GM23338 (cell line): ENCODE measurements at regions not wholly inside any gene's neighbourhood (a gene's known extent, or its start where the extent isn't known, plus 50 kb on each side); places are given as distances from the start of the nearest gene placed in this dataset.

Source experiments
- ATAC-seq: fragments of 200-7000 bp; cut with Tn5 transposase; 3 replicates; pipeline ENCODE4 v1.9.1; 2020
- DNase-seq: peaks from one replicate; pipeline ENCODE4 v3.0.0-alpha.2; 2015; ENCODE audit warnings: low spot score
- H2AFZ ChIP-seq: fragments of 200-600 bp; sonication (generic); 2 replicates; pipeline ENCODE4 v1.8.0; 2016; ENCODE audit warnings: antibody characterized with exemption, mild to moderate bottlenecking, moderate library complexity
- H3F3A ChIP-seq: fragments of 200-600 bp; sonication (generic); replicated peaks from 2 replicates; pipeline ENCODE4 v1.8.0; 2017; ENCODE audit warnings: antibody characterized with exemption, mixed run types, low read depth
- H3K27ac ChIP-seq: fragments of 200-600 bp; sonication (generic); 2 replicates; pipeline ENCODE4 v1.6.1; 2016; ENCODE audit warnings: low read depth
- H3K27me3 ChIP-seq: fragments of 200-600 bp; sonication (generic); 2 replicates; pipeline ENCODE4 v1.8.0; 2016; ENCODE audit warnings: mild to moderate bottlenecking, mixed run types, moderate library complexity; ENCODE audit not compliant: insufficient read depth
- H3K36me3 ChIP-seq: fragments of 200-600 bp; sonication (generic); 2 replicates; pipeline ENCODE4 v1.8.0; 2016; ENCODE audit warnings: mild to moderate bottlenecking; ENCODE audit not compliant: insufficient read depth
- H3K4me1 ChIP-seq: fragments of 200-600 bp; sonication (generic); 2 replicates; pipeline ENCODE4 v1.8.0; 2016; ENCODE audit warnings: mild to moderate bottlenecking, moderate library complexity; ENCODE audit not compliant: insufficient read depth
- H3K4me2 ChIP-seq: fragments of 200-600 bp; sonication (generic); 2 replicates; pipeline ENCODE4 v1.7.1; 2017; ENCODE audit warnings: mixed run types
- H3K4me3 ChIP-seq: fragments of 200-600 bp; sonication (generic); 2 replicates; pipeline ENCODE4 v1.6.1; 2016; ENCODE audit warnings: mixed run types
- H3K79me2 ChIP-seq: fragments of 200-600 bp; sonication (generic); replicated peaks from 2 replicates; pipeline ENCODE4 v1.8.0; 2017; ENCODE audit warnings: mild to moderate bottlenecking; ENCODE audit not compliant: insufficient read depth
- H3K9me2 ChIP-seq: fragments of 200-600 bp; sonication (generic); 2 replicates; pipeline ENCODE4 v1.8.0; 2017; ENCODE audit not compliant: insufficient read depth
- H4K20me1 ChIP-seq: fragments of 200-600 bp; sonication (generic); replicated peaks from 2 replicates; pipeline ENCODE4 v1.8.0; 2017; ENCODE audit warnings: mild to moderate bottlenecking; ENCODE audit not compliant: insufficient read depth
- H3K27ac Mint-ChIP-seq: 2 replicates; pipeline ENCODE4 v1.8.0; 2020; ENCODE audit warnings: inconsistent platforms, mild to moderate bottlenecking, moderate library complexity, mixed read lengths
- H3K27me3 Mint-ChIP-seq: 3 replicates; pipeline ENCODE4 v1.8.0; 2022; ENCODE audit warnings: low read depth, mild to moderate bottlenecking, moderate library complexity, mixed read lengths, inconsistent platforms; ENCODE audit not compliant: insufficient read depth, poor library complexity
- H3K36me3 Mint-ChIP-seq: 3 replicates; pipeline ENCODE4 v1.8.0; 2021; ENCODE audit warnings: low read depth, mild to moderate bottlenecking, inconsistent platforms, moderate library complexity, mixed read lengths
- H3K4me1 Mint-ChIP-seq: 3 replicates; pipeline ENCODE4 v1.8.0; 2020; ENCODE audit warnings: mild to moderate bottlenecking, inconsistent platforms, mixed read lengths
- H3K4me3 Mint-ChIP-seq: 3 replicates; pipeline ENCODE4 v1.8.0; 2021; ENCODE audit warnings: moderate library complexity, mild to moderate bottlenecking, inconsistent platforms, mixed read lengths
- H3K9me3 Mint-ChIP-seq: 3 replicates; pipeline ENCODE4 v1.8.0; 2020; ENCODE audit warnings: moderate library complexity, mild to moderate bottlenecking, inconsistent platforms, mixed read lengths
- CREB1 ChIP-seq: fragments of 250-450 bp; sonication (Bioruptor Pico); IDR thresholded peaks from 2 replicates; pipeline ENCODE4 v1.5.0; 2020; ENCODE audit warnings: low read depth, mild to moderate bottlenecking, moderate library complexity
- EZH2phosphoT487 ChIP-seq: fragments of 200-600 bp; sonication (generic); IDR thresholded peaks from one replicate; pipeline ENCODE4 v1.8.1; 2018; ENCODE audit warnings: antibody characterized with exemption; ENCODE audit not compliant: unreplicated experiment
- JUNB ChIP-seq: IDR thresholded peaks from one replicate; pipeline ENCODE4 v1.6.1; 2016; ENCODE audit warnings: antibody characterized with exemption; ENCODE audit not compliant: unreplicated experiment
- NANOG ChIP-seq: IDR thresholded peaks from 2 replicates; pipeline ENCODE4 v1.6.1; 2016; ENCODE audit warnings: antibody characterized with exemption, borderline replicate concordance
- POLR2AphosphoS5 ChIP-seq: IDR thresholded peaks from 2 replicates; pipeline ENCODE4 v1.6.1; 2016; ENCODE audit warnings: antibody characterized with exemption, low read depth
- STAT1 ChIP-seq: IDR thresholded peaks from one replicate; pipeline ENCODE4 v1.6.1; 2016; ENCODE audit warnings: antibody characterized with exemption; ENCODE audit not compliant: unreplicated experiment
- ZNF114 ChIP-seq: fragments of 250-450 bp; sonication (Bioruptor Pico); IDR thresholded peaks from 2 replicates; pipeline ENCODE4 v1.5.0; 2020; ENCODE audit warnings: mild to moderate bottlenecking, moderate library complexity
- ZNF331 ChIP-seq: fragments of 250-450 bp; sonication (Bioruptor Pico); IDR thresholded peaks from 2 replicates; pipeline ENCODE4 v1.5.0; 2020; ENCODE audit warnings: low read depth, mild to moderate bottlenecking, moderate library complexity
- TF ChIP-seq, protein P1 (sequence below): IDR thresholded peaks from one replicate; pipeline ENCODE4 v1.6.1; 2018; ENCODE audit warnings: antibody characterized with exemption; ENCODE audit not compliant: unreplicated experiment
- TF ChIP-seq, protein P2 (sequence below): fragments of 250-450 bp; sonication (Bioruptor Pico); IDR thresholded peaks from 2 replicates; pipeline ENCODE4 v1.5.0; 2020; ENCODE audit warnings: mild to moderate bottlenecking, moderate library complexity

DNA sequence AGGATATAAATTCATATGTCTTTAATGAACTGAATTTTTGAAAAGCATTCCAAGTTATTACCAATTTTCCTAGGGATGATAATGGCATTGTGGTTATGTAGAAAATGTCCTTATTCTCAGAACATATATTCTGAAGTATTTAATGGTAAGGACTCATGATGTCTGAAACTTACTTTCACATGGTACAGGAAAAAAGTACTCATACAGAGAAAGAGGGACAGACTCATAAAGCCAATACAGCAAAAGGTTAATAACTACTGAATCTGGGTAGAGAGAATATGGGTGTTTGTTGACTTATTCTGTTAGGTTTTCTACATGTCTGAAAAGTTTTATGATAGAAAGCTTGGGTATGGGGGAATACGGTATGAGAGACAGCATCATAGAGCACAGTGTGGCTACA is 84.3 kb upstream of the SERTAD2 start:
- TF ChIP-seq, protein P1, sequence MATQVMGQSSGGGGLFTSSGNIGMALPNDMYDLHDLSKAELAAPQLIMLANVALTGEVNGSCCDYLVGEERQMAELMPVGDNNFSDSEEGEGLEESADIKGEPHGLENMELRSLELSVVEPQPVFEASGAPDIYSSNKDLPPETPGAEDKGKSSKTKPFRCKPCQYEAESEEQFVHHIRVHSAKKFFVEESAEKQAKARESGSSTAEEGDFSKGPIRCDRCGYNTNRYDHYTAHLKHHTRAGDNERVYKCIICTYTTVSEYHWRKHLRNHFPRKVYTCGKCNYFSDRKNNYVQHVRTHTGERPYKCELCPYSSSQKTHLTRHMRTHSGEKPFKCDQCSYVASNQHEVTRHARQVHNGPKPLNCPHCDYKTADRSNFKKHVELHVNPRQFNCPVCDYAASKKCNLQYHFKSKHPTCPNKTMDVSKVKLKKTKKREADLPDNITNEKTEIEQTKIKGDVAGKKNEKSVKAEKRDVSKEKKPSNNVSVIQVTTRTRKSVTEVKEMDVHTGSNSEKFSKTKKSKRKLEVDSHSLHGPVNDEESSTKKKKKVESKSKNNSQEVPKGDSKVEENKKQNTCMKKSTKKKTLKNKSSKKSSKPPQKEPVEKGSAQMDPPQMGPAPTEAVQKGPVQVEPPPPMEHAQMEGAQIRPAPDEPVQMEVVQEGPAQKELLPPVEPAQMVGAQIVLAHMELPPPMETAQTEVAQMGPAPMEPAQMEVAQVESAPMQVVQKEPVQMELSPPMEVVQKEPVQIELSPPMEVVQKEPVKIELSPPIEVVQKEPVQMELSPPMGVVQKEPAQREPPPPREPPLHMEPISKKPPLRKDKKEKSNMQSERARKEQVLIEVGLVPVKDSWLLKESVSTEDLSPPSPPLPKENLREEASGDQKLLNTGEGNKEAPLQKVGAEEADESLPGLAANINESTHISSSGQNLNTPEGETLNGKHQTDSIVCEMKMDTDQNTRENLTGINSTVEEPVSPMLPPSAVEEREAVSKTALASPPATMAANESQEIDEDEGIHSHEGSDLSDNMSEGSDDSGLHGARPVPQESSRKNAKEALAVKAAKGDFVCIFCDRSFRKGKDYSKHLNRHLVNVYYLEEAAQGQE, result no peak
- TF ChIP-seq, protein P2, sequence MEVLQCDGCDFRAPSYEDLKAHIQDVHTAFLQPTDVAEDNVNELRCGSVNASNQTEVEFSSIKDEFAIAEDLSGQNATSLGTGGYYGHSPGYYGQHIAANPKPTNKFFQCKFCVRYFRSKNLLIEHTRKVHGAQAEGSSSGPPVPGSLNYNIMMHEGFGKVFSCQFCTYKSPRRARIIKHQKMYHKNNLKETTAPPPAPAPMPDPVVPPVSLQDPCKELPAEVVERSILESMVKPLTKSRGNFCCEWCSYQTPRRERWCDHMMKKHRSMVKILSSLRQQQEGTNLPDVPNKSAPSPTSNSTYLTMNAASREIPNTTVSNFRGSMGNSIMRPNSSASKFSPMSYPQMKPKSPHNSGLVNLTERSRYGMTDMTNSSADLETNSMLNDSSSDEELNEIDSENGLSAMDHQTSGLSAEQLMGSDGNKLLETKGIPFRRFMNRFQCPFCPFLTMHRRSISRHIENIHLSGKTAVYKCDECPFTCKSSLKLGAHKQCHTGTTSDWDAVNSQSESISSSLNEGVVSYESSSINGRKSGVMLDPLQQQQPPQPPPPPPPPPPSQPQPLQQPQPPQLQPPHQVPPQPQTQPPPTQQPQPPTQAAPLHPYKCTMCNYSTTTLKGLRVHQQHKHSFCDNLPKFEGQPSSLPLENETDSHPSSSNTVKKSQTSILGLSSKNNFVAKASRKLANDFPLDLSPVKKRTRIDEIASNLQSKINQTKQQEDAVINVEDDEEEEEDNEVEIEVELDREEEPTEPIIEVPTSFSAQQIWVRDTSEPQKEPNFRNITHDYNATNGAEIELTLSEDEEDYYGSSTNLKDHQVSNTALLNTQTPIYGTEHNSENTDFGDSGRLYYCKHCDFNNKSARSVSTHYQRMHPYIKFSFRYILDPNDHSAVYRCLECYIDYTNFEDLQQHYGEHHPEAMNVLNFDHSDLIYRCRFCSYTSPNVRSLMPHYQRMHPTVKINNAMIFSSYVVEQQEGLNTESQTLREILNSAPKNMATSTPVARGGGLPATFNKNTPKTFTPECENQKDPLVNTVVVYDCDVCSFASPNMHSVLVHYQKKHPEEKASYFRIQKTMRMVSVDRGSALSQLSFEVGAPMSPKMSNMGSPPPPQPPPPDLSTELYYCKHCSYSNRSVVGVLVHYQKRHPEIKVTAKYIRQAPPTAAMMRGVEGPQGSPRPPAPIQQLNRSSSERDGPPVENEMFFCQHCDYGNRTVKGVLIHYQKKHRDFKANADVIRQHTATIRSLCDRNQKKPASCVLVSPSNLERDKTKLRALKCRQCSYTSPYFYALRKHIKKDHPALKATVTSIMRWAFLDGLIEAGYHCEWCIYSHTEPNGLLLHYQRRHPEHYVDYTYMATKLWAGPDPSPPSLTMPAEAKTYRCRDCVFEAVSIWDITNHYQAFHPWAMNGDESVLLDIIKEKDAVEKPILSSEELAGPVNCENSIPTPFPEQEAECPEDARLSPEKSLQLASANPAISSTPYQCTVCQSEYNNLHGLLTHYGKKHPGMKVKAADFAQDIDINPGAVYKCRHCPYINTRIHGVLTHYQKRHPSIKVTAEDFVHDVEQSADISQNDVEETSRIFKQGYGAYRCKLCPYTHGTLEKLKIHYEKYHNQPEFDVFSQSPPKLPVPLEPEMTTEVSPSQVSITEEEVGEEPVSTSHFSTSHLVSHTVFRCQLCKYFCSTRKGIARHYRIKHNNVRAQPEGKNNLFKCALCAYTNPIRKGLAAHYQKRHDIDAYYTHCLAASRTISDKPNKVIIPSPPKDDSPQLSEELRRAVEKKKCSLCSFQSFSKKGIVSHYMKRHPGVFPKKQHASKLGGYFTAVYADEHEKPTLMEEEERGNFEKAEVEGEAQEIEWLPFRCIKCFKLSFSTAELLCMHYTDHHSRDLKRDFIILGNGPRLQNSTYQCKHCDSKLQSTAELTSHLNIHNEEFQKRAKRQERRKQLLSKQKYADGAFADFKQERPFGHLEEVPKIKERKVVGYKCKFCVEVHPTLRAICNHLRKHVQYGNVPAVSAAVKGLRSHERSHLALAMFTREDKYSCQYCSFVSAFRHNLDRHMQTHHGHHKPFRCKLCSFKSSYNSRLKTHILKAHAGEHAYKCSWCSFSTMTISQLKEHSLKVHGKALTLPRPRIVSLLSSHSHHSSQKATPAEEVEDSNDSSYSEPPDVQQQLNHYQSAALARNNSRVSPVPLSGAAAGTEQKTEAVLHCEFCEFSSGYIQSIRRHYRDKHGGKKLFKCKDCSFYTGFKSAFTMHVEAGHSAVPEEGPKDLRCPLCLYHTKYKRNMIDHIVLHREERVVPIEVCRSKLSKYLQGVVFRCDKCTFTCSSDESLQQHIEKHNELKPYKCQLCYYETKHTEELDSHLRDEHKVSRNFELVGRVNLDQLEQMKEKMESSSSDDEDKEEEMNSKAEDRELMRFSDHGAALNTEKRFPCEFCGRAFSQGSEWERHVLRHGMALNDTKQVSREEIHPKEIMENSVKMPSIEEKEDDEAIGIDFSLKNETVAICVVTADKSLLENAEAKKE (CRISPR knock-in tag), result no peak
- TF ChIP-seq NANOG (no peak), CREB1 (CRISPR knock-in tag) (no peak), JUNB (no peak), EZH2phosphoT487 (no peak), ZNF331 (CRISPR knock-in tag) (no peak), POLR2AphosphoS5 (no peak), STAT1 (no peak), ZNF114 (CRISPR knock-in tag) (no peak)
- ATAC-seq (no peak), DNase-seq (no peak)
- H3K4me3 ChIP-seq, result no peak overlapping the region
- H4K20me1 ChIP-seq, result no peaks in the 10 kb centered on the region
- H3K27me3 ChIP-seq, result no peaks in the 10 kb centered on the region
- peaks cover 3% of the 10 kb centered on the region for H3K27me3 Mint-ChIP-seq
- no peaks in the 10 kb centered on the region for H3F3A ChIP-seq
- no peak overlapping the region for H3K4me3 Mint-ChIP-seq
- H3K36me3 ChIP-seq, result no peaks in the 10 kb centered on the region
- no peak overlapping the region for H2AFZ ChIP-seq
- no peaks in the 10 kb centered on the region for H3K36me3 Mint-ChIP-seq
- no peaks in the 10 kb centered on the region for H3K79me2 ChIP-seq
- no peak overlapping the region for H3K27ac Mint-ChIP-seq
- no peaks in the 10 kb centered on the region for H3K4me1 ChIP-seq
- H3K4me2 ChIP-seq, result no peak overlapping the region
- H3K9me2 ChIP-seq, result no peaks in the 10 kb centered on the region
- H3K4me1 Mint-ChIP-seq, result no peaks in the 10 kb centered on the region
- no peak overlapping the region for H3K27ac ChIP-seq
- no peaks in the 10 kb centered on the region for H3K9me3 Mint-ChIP-seq
